Endothelial cell of umbilical vein (primary cell): ENCODE measurements at regions not wholly inside any gene's neighbourhood (a gene's known extent, or its start where the extent isn't known, plus 50 kb on each side); places are given as distances from the start of the nearest gene placed in this dataset.

Experiments
- BruUV-seq: library from RNA; stranded (reverse); fragments of 400-500 nt; replicated peaks from 2 replicates; lab custom pipeline; 2021; lab: Mats Ljungman, UMichigan
- CTCF ChIA-PET: fragments of 300-600, 350-600 bp; sonication (Branson Sonifier 250); formaldehyde crosslinking; loops from one replicate; lab custom pipeline; 2021; ENCODE audit warnings: antibody characterized with exemption, inconsistent platforms; lab: Charles Lee
- POLR2A ChIA-PET: fragments of 300-600, 350-600 bp; sonication (Branson Sonifier 250); formaldehyde crosslinking; loops from one replicate; lab custom pipeline; 2021; ENCODE audit warnings: antibody characterized with exemption, inconsistent platforms; lab: Charles Lee
- DNase-seq: peaks from one replicate; pipeline ENCODE4 v3.0.0-alpha.2; 2011; ENCODE audit warnings: low read depth, low spot score
- FAIRE-seq: peaks from 2 replicates; lab custom pipeline; 2011; peaks lifted over from hg19 to GRCh38; lab: Jason Lieb, UNC
- H2AFZ ChIP-seq: 2 replicates; pipeline ENCODE4 v1.6.0; 2012; ENCODE audit warnings: low read depth, low read length, control low read depth, inconsistent platforms
- H3K27ac ChIP-seq: 2 replicates; pipeline ENCODE4 v1.5.1; 2011; ENCODE audit warnings: low read depth, mild to moderate bottlenecking, control low read depth, low read length, moderate library complexity; ENCODE audit not compliant: insufficient read depth
- H3K27me3 ChIP-seq, 2 experiments: 2 replicates each; pipeline versions ENCODE4 v1.6.0 to v1.6.1; 2011; ENCODE audit warnings: low read length in 2 of 2, mixed read lengths in 1 of 2; ENCODE audit not compliant: control insufficient read depth in 2 of 2, insufficient read depth in 2 of 2
- H3K36me3 ChIP-seq, 2 experiments: 2 replicates in 1 of 2; 3 replicates in 1 of 2; pipeline ENCODE4 v1.5.1; 2011; ENCODE audit warnings: low read length in 2 of 2, mild to moderate bottlenecking in 1 of 2, moderate library complexity in 1 of 2; ENCODE audit not compliant: control insufficient read depth in 2 of 2, insufficient read depth in 2 of 2; ENCODE audit errors: extremely low read depth in 1 of 2
- H3K4me1 ChIP-seq: 3 replicates; pipeline ENCODE4 v1.5.1; 2011; ENCODE audit warnings: mild to moderate bottlenecking, low read length; ENCODE audit not compliant: control insufficient read depth, insufficient read depth; ENCODE audit errors: extremely low read depth
- H3K4me2 ChIP-seq: 2 replicates; pipeline ENCODE4 v1.6.1; 2011; ENCODE audit warnings: low read length, control low read depth, mixed read lengths; ENCODE audit not compliant: insufficient read depth
- H3K4me3 ChIP-seq, 3 experiments: fragments of 200-600 bp in 1 of 3; sonication (generic), shearing (Covaris generic) in 1 of 3; replicated peaks in 1 of 3; 2 replicates each; pipeline ENCODE4 v1.5.1; 2011 to 2016; ENCODE audit warnings: control low read depth in 3 of 3, low read length in 3 of 3, mild to moderate bottlenecking in 2 of 3, inconsistent platforms in 1 of 3, low read depth in 1 of 3, moderate library complexity in 1 of 3; ENCODE audit not compliant: insufficient read depth in 1 of 3
- H3K79me2 ChIP-seq: 2 replicates; pipeline ENCODE4 v1.6.0; 2012; ENCODE audit warnings: low read length, inconsistent platforms; ENCODE audit not compliant: control insufficient read depth, insufficient read depth
- H3K9ac ChIP-seq: replicated peaks from 2 replicates; pipeline ENCODE3; 2011; ENCODE audit warnings: low read length, control low read depth; ENCODE audit not compliant: insufficient read depth; ENCODE audit errors: extremely low read depth
- H3K9me1 ChIP-seq: replicated peaks from 3 replicates; pipeline ENCODE4 v1.6.0; 2011; ENCODE audit warnings: mild to moderate bottlenecking, low read length; ENCODE audit not compliant: control insufficient read depth, insufficient read depth; ENCODE audit errors: extremely low read depth
- H3K9me3 ChIP-seq: replicated peaks from 2 replicates; pipeline ENCODE4 v1.5.1; 2012; ENCODE audit warnings: low read length, inconsistent platforms; ENCODE audit not compliant: control insufficient read depth, insufficient read depth
- H4K20me1 ChIP-seq: replicated peaks from 2 replicates; pipeline ENCODE3; 2011; ENCODE audit warnings: mild to moderate bottlenecking, low read length; ENCODE audit not compliant: control insufficient read depth, insufficient read depth; ENCODE audit errors: extremely low read depth
- CTCF ChIP-seq, 2 donors: IDR thresholded peaks; 1 replicate in 1 of 2; 2 replicates in 1 of 2; pipeline ENCODE4 v1.5.1; 2011; ENCODE audit warnings: low read length in 2 of 2, mild to moderate bottlenecking in 2 of 2, moderate library complexity in 2 of 2, control low read depth in 1 of 2, inconsistent platforms in 1 of 2, low read depth in 1 of 2; ENCODE audit not compliant: insufficient read depth in 1 of 2; ENCODE audit errors: extremely low read depth in 1 of 2
- EZH2 ChIP-seq: IDR thresholded peaks from 2 replicates; pipeline ENCODE4 v1.6.1; 2012; ENCODE audit warnings: borderline replicate concordance, low read depth, mild to moderate bottlenecking, moderate library complexity, low read length, inconsistent platforms; ENCODE audit not compliant: severe bottlenecking
- FOS ChIP-seq: IDR thresholded peaks from 2 replicates; pipeline ENCODE4 v1.6.1; 2011; ENCODE audit warnings: mild to moderate bottlenecking, low read length, moderate library complexity, borderline replicate concordance; ENCODE audit not compliant: insufficient read depth
- GATA2 ChIP-seq: IDR thresholded peaks from 2 replicates; pipeline ENCODE4 v1.7.0; 2011; ENCODE audit warnings: low read depth, mild to moderate bottlenecking, moderate library complexity, mixed read lengths, low read length; ENCODE audit not compliant: insufficient read length, insufficient read depth
- JUN ChIP-seq: IDR thresholded peaks from 2 replicates; pipeline ENCODE4 v1.6.1; 2011; ENCODE audit warnings: borderline replicate concordance, low read depth; ENCODE audit not compliant: insufficient read length, insufficient read depth
- MAX ChIP-seq: IDR thresholded peaks from 2 replicates; pipeline ENCODE4 v1.6.1; 2011; ENCODE audit not compliant: insufficient read depth, insufficient read length
- MYC ChIP-seq: IDR thresholded peaks from one replicate; pipeline ENCODE4 v1.6.1; 2011; ENCODE audit warnings: mild to moderate bottlenecking, low read depth, low read length
- POLR2A ChIP-seq: IDR thresholded peaks from 2 replicates; pipeline ENCODE4 v1.6.1; 2012; ENCODE audit warnings: low read depth, mild to moderate bottlenecking, control low read depth, low read length
- POLR2AphosphoS5 ChIP-seq: IDR thresholded peaks from 2 replicates; pipeline ENCODE4 v1.6.1; 2012; ENCODE audit warnings: low read depth, mild to moderate bottlenecking, control low read depth, low read length, moderate library complexity; ENCODE audit not compliant: insufficient read depth
- dilution Hi-C: fragments of 300-500 bp; cut with MboI; formaldehyde crosslinking; loops from one replicate; pipeline ENCODE4 v1.15.0; 2019; ENCODE audit warnings: low sequenced_read_pairs; ENCODE audit not compliant: extremely low pct_ligation_motif_present
- intact Hi-C: fragments of 100-400 bp; cut with micrococcal nuclease; formaldehyde crosslinking; loops from one replicate; pipeline ENCODE4 v1.10.0; 2022

- no peaks in the 10 kb centered on the region for H3K4me1 ChIP-seq
- ChIA-PET CTCF (no interaction called here), POLR2A (no interaction called here)
- H3K79me2 ChIP-seq: no peaks in the 10 kb centered on the region
- H3K27me3 ChIP-seq: no peaks in the 10 kb centered on the region
- H2AFZ ChIP-seq: no peak overlapping the region
- no peak overlapping the region for H3K9ac ChIP-seq
- H3K27ac ChIP-seq: no peak overlapping the region
- no TSS peak for BruUV-seq
- no peaks in the 10 kb centered on the region for H3K9me3 ChIP-seq
- TF ChIP-seq MYC (no peak), FOS (no peak), EZH2 (no peak), CTCF (IDR thresholded peaks at IDR 0.05; ENCODE audit: extremely low read depth in 1 of 2, insufficient read depth in 1 of 2, low read depth in 1 of 2, low read length in 2 of 2) (no peak), MAX (no peak), POLR2AphosphoS5 (no peak), POLR2A (no peak), GATA2 (no peak), JUN (no peak)
- intact Hi-C loops (no loop called here), dilution Hi-C loops (no loop called here)
- H3K4me3 ChIP-seq: no peak overlapping the region
- H3K4me2 ChIP-seq: no peak overlapping the region
- no peak for FAIRE-seq
- no peaks in the 10 kb centered on the region for H4K20me1 ChIP-seq
- no peak for DNase-seq
- H3K36me3 ChIP-seq: no peaks in the 10 kb centered on the region
- H3K9me1 ChIP-seq: no peaks in the 10 kb centered on the region
Observed at GRCh38 chr5:113901718-113902117, 388.2 kb downstream of the YTHDC2 start.
